Small intestine (tissue), 7 donors: ENCODE measurements at regions not wholly inside any gene's neighbourhood (a gene's known extent, or its start where the extent isn't known, plus 50 kb on each side); places are given as distances from the start of the nearest gene placed in this dataset.

Experiments used
- DNase-seq, 2 donors: peaks; one replicate each; pipeline versions ENCODE4 v3.0.0 to v3.0.0-alpha.2; 2013
- FAIRE-seq: peaks from 2 replicates; lab custom pipeline; 2012; peaks lifted over from hg19 to GRCh38; lab: Jason Lieb, UNC
- H3K27ac ChIP-seq, 3 donors: one replicate each; pipeline ENCODE4 v1.5.1; 2013; ENCODE audit warnings: low read length in 2 of 3, mild to moderate bottlenecking in 2 of 3, control low read depth in 1 of 3, inconsistent platforms in 1 of 3, low read depth in 1 of 3, moderate library complexity in 1 of 3
- H3K27me3 ChIP-seq, 3 donors: one replicate each; pipeline ENCODE4 v1.6.1; 2013; ENCODE audit warnings: low read length in 3 of 3, inconsistent platforms in 1 of 3; ENCODE audit not compliant: control insufficient read depth in 3 of 3, insufficient read depth in 3 of 3
- H3K36me3 ChIP-seq, 3 donors: one replicate each; pipeline ENCODE4 v1.6.1; 2013; ENCODE audit warnings: low read length in 3 of 3, inconsistent platforms in 1 of 3, low read depth in 1 of 3, mild to moderate bottlenecking in 1 of 3, moderate library complexity in 1 of 3; ENCODE audit not compliant: control insufficient read depth in 3 of 3, insufficient read depth in 2 of 3
- H3K4me1 ChIP-seq, 3 donors: one replicate each; pipeline ENCODE4 v1.6.1; 2013; ENCODE audit warnings: low read length in 2 of 3, inconsistent platforms in 1 of 3, low read depth in 1 of 3, mild to moderate bottlenecking in 1 of 3, moderate library complexity in 1 of 3; ENCODE audit not compliant: control insufficient read depth in 3 of 3, insufficient read depth in 2 of 3
- H3K4me3 ChIP-seq, 3 donors: one replicate each; pipeline ENCODE4 v1.5.1; 2013; ENCODE audit warnings: low read length in 3 of 3, control low read depth in 1 of 3, inconsistent platforms in 1 of 3, low read depth in 1 of 3, mild to moderate bottlenecking in 1 of 3, moderate library complexity in 1 of 3
- H3K9me3 ChIP-seq, 2 donors: one replicate each; pipeline ENCODE4 v1.6.1; 2013; ENCODE audit warnings: low read depth in 1 of 2, low read length in 1 of 2; ENCODE audit not compliant: control insufficient read depth in 2 of 2, insufficient read depth in 1 of 2
- WGBS, 3 donors: extraction: QIAGEN DNeasy Blood & Tissue Kit; methylation state at CpG; one replicate each; pipeline ENCODE4 v1.1.7; 2013; 5-methylcytosine and 5-hydroxymethylcytosine counted together
- donor health status: healthy with polysubstance abuse.
- donor health status: control.
- donor health status: control.
- donor health status: Bipolar disorder and iron deficiency.
- donor health status: healthy.

DNA sequence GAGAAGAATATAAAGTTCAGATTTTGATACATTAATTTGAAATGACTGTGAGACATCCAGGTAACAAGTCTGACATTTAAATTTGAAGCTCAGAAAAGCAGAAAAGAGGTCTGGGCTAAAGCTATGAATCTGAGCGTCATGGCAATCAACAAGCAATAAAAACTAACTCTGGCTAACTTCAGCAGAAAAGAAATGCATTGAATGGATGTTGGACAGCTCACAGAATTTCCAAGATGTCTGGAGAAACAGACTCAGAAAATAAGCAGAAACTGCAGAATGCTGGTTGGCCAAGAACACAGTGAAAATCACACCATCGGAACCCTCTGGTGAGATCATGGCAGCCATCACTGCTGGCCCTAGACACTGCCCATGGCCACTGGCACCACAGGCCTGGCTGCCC lies 366.6 kb downstream of the METTL4 start:
- no peak for FAIRE-seq
- H3K27me3 ChIP-seq, result no peaks in the 10 kb centered on the region
- no peaks in the 10 kb centered on the region for H3K4me1 ChIP-seq
- WGBS, 3 donors, result 70 to 85% (median 74%) methylated on average over 2 of the region's 2 CpGs
- no peaks in the 10 kb centered on the region for H3K9me3 ChIP-seq
- no peak overlapping the region for H3K4me3 ChIP-seq
- no peak overlapping the region for H3K27ac ChIP-seq
- no peak for DNase-seq
- no peaks in the 10 kb centered on the region for H3K36me3 ChIP-seq

DNA sequence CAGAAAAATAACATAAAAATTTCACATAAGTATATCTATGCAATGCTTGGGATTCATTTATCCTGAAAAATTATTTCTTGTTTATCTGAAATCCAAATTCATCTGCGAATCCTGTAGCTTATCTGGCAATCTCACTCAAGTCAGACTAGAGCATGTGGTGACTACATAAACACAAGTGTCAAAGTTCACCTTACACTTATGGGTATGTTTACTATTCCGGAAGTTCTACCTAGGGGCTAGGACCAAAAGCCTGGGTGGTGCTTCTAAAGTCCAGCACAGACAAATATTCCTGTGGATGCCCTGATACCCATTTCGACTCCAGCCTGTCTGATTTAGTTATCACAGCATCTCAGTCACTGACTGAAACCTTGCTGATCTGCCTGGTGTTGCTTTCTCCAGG lies 364.0 kb downstream of the METTL4 start:
- H3K27ac ChIP-seq, result no peak overlapping the region
- DNase-seq (no peak), FAIRE-seq (no peak)
- WGBS, 3 donors, result 26 to 59% (median 42%) methylated on average over 3 of the region's 3 CpGs
- no peaks in the 10 kb centered on the region for H3K4me1 ChIP-seq
- no peak overlapping the region for H3K4me3 ChIP-seq
- no peaks in the 10 kb centered on the region for H3K36me3 ChIP-seq
- H3K27me3 ChIP-seq, result no peaks in the 10 kb centered on the region
- H3K9me3 ChIP-seq, result no peaks in the 10 kb centered on the region

GRCh38 chr18:2212598-2213205 lies 358.6 kb downstream of the METTL4 start:
- Histone ChIP-seq H3K36me3 (no peaks in the 10 kb centered on the region), H3K27ac (no peak overlapping the region), H3K4me3 (no peak overlapping the region), H3K27me3 (no peaks in the 10 kb centered on the region), H3K9me3 (no peaks in the 10 kb centered on the region), H3K4me1 (no peaks in the 10 kb centered on the region)
- DNase-seq (no peak), FAIRE-seq (no peak)
- WGBS, 3 donors, result 88 to 100% (median 90%) methylated on average over 1 of the region's 1 CpG

DNA sequence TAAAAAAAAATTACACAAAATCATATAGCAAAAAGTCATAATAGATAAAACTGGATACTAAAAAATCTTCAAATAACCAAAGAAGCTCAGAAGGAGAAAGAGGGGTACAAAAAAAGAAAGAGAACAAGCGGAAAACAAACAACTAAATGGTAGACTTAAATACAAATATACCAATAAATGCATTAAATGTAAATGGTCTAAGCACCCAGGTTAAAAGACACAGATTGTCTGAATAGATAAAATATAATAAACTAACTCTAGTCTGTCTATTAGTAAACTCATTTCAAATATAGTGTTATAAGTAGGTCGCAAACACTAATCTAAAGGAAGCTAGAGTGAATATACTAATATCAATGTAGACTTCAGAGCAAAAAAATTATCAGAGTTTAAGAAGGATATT lies 357.4 kb downstream of the METTL4 start:
- no peaks in the 10 kb centered on the region for H3K9me3 ChIP-seq
- no peaks in the 10 kb centered on the region for H3K27me3 ChIP-seq
- no peaks in the 10 kb centered on the region for H3K4me1 ChIP-seq
- no peak for FAIRE-seq
- H3K4me3 ChIP-seq, result no peak overlapping the region
- DNase-seq, result no peak
- H3K27ac ChIP-seq, result no peak overlapping the region
- no peaks in the 10 kb centered on the region for H3K36me3 ChIP-seq
- 89 to 92% (median 90%) methylated on average over 2 of the region's 2 CpGs for WGBS, 3 donors

DNA sequence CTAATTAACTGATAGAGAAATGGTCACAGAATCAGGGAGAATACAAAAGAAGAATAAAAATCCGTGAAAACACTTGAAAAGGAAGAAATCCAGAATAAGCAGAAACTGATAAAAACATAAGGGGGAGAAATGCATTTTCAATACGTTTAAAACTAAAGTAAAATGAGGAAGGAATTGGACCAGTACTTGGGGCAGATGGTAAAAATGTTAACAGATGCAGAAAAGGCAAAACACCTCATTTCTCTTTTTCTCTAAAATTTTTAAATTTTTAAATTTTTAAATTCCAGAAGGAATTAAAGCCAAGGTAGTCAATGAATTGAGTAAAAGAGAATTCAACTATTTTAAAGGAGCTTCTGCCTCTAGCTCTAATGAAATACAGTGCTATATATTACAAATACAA lies 353.9 kb downstream of the METTL4 start:
- H3K4me3 ChIP-seq, result no peak overlapping the region
- no peak overlapping the region for H3K27ac ChIP-seq
- H3K36me3 ChIP-seq, result no peaks in the 10 kb centered on the region
- H3K9me3 ChIP-seq, result no peaks in the 10 kb centered on the region
- no peaks in the 10 kb centered on the region for H3K27me3 ChIP-seq
- WGBS, 3 donors, result 39 to 47% (median 40%) methylated on average over 2 of the region's 2 CpGs
- H3K4me1 ChIP-seq, result no peaks in the 10 kb centered on the region
- DNase-seq (no peak), FAIRE-seq (no peak)

- Histone ChIP-seq H3K36me3 (no peaks in the 10 kb centered on the region), H3K27me3 (no peaks in the 10 kb centered on the region), H3K27ac (no peak overlapping the region), H3K9me3 (no peaks in the 10 kb centered on the region), H3K4me3 (no peak overlapping the region), H3K4me1 (no peaks in the 10 kb centered on the region)
- 34 to 54% (median 39%) methylated on average over 4 of the region's 4 CpGs for WGBS, 3 donors
- no peak for FAIRE-seq
- no peak for DNase-seq
These were observed 353.2 kb downstream of the METTL4 start for GRCh38 chr18:2218101-2218500.

DNA sequence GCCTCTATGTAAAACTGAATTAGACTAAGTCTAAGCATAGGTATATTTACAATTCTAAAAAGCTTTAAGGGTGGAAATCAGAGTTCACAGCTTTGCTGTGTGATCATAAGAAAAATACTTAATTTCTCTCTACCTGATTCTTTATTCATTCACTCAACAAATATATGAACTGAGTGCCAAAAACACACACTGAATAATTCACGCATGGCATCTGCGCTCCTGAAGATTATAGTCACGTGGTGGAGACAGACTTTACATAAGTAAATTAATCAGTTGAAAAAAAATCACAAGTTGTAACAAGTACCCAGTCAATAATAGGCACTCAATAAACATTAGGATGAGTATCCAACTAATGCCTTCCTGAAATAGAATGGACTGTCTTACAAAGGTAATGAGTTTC lies 351.6 kb downstream of the METTL4 start:
- Histone ChIP-seq H3K27ac (no peak overlapping the region), H3K9me3 (no peaks in the 10 kb centered on the region), H3K4me1 (no peaks in the 10 kb centered on the region), H3K36me3 (no peaks in the 10 kb centered on the region), H3K4me3 (no peak overlapping the region), H3K27me3 (no peaks in the 10 kb centered on the region)
- FAIRE-seq (no peak), DNase-seq (no peak)
- 72 to 81% (median 75%) methylated on average over 3 of the region's 3 CpGs for WGBS, 3 donors

GRCh38 chr18:2222270-2223185 lies 348.8 kb downstream of the METTL4 start:
- Histone ChIP-seq H3K27ac (peak overlapping the region in 1 of 3 donors; percentile 55), H3K4me1 (no peaks in the 10 kb centered on the region), H3K27me3 (no peaks in the 10 kb centered on the region), H3K9me3 (no peaks in the 10 kb centered on the region), H3K4me3 (no peak overlapping the region), H3K36me3 (no peaks in the 10 kb centered on the region)
- FAIRE-seq (peak; percentile 90), DNase-seq (peak; percentile 68 to 83)
- 25 to 64% (median 45%) methylated on average over 5 of the region's 5 CpGs for WGBS, 3 donors
